Uterus (tissue), 2 donors: ENCODE measurements at regions not wholly inside any gene's neighbourhood (a gene's known extent, or its start where the extent isn't known, plus 50 kb on each side); places are given as distances from the start of the nearest gene placed in this dataset.

Experiments used
- CTCF ChIP-seq, 4 experiments: fragments of 200-600 bp in 2 of 4; fragments of 450-650 bp in 2 of 4; sonication (generic) in 2 of 4; IDR thresholded peaks; one replicate each; pipeline ENCODE4 v1.5.1; 2016 to 2019; ENCODE audit warnings: antibody characterized with exemption in 4 of 4, mild to moderate bottlenecking in 2 of 4, moderate library complexity in 1 of 4
- POLR2A ChIP-seq, 2 donors: fragments of 450-650 bp; IDR thresholded peaks; one replicate each; pipeline ENCODE4 v1.6.1; 2016; ENCODE audit warnings: antibody characterized with exemption in 2 of 2, mild to moderate bottlenecking in 1 of 2, moderate library complexity in 1 of 2

GRCh38 chr3:18132991-18133390 is 292.1 kb downstream of the SATB1 start:
- no peak for TF ChIP-seq CTCF (IDR thresholded peaks at IDR 0.05)
- TF ChIP-seq POLR2A (IDR thresholded peaks at IDR 0.05), result no peak
